GM23338 (cell line): ENCODE measurements at regions not wholly inside any gene's neighbourhood (a gene's known extent, or its start where the extent isn't known, plus 50 kb on each side); places are given as distances from the start of the nearest gene placed in this dataset.

Experiments
- ATAC-seq: fragments of 200-7000 bp; cut with Tn5 transposase; 3 replicates; pipeline ENCODE4 v1.9.1; 2020
- DNase-seq: peaks from one replicate; pipeline ENCODE4 v3.0.0-alpha.2; 2015; ENCODE audit warnings: low spot score
- H2AFZ ChIP-seq: fragments of 200-600 bp; sonication (generic); 2 replicates; pipeline ENCODE4 v1.8.0; 2016; ENCODE audit warnings: antibody characterized with exemption, mild to moderate bottlenecking, moderate library complexity
- H3F3A ChIP-seq: fragments of 200-600 bp; sonication (generic); replicated peaks from 2 replicates; pipeline ENCODE4 v1.8.0; 2017; ENCODE audit warnings: antibody characterized with exemption, mixed run types, low read depth
- H3K27ac ChIP-seq: fragments of 200-600 bp; sonication (generic); 2 replicates; pipeline ENCODE4 v1.6.1; 2016; ENCODE audit warnings: low read depth
- H3K27me3 ChIP-seq: fragments of 200-600 bp; sonication (generic); 2 replicates; pipeline ENCODE4 v1.8.0; 2016; ENCODE audit warnings: mild to moderate bottlenecking, mixed run types, moderate library complexity; ENCODE audit not compliant: insufficient read depth
- H3K36me3 ChIP-seq: fragments of 200-600 bp; sonication (generic); 2 replicates; pipeline ENCODE4 v1.8.0; 2016; ENCODE audit warnings: mild to moderate bottlenecking; ENCODE audit not compliant: insufficient read depth
- H3K4me1 ChIP-seq: fragments of 200-600 bp; sonication (generic); 2 replicates; pipeline ENCODE4 v1.8.0; 2016; ENCODE audit warnings: mild to moderate bottlenecking, moderate library complexity; ENCODE audit not compliant: insufficient read depth
- H3K4me2 ChIP-seq: fragments of 200-600 bp; sonication (generic); 2 replicates; pipeline ENCODE4 v1.7.1; 2017; ENCODE audit warnings: mixed run types
- H3K4me3 ChIP-seq: fragments of 200-600 bp; sonication (generic); 2 replicates; pipeline ENCODE4 v1.6.1; 2016; ENCODE audit warnings: mixed run types
- H3K79me2 ChIP-seq: fragments of 200-600 bp; sonication (generic); replicated peaks from 2 replicates; pipeline ENCODE4 v1.8.0; 2017; ENCODE audit warnings: mild to moderate bottlenecking; ENCODE audit not compliant: insufficient read depth
- H3K9me2 ChIP-seq: fragments of 200-600 bp; sonication (generic); 2 replicates; pipeline ENCODE4 v1.8.0; 2017; ENCODE audit not compliant: insufficient read depth
- H4K20me1 ChIP-seq: fragments of 200-600 bp; sonication (generic); replicated peaks from 2 replicates; pipeline ENCODE4 v1.8.0; 2017; ENCODE audit warnings: mild to moderate bottlenecking; ENCODE audit not compliant: insufficient read depth
- H3K27ac Mint-ChIP-seq: 2 replicates; pipeline ENCODE4 v1.8.0; 2020; ENCODE audit warnings: inconsistent platforms, mild to moderate bottlenecking, moderate library complexity, mixed read lengths
- H3K27me3 Mint-ChIP-seq: 3 replicates; pipeline ENCODE4 v1.8.0; 2022; ENCODE audit warnings: low read depth, mild to moderate bottlenecking, moderate library complexity, mixed read lengths, inconsistent platforms; ENCODE audit not compliant: insufficient read depth, poor library complexity
- H3K36me3 Mint-ChIP-seq: 3 replicates; pipeline ENCODE4 v1.8.0; 2021; ENCODE audit warnings: low read depth, mild to moderate bottlenecking, inconsistent platforms, moderate library complexity, mixed read lengths
- H3K4me1 Mint-ChIP-seq: 3 replicates; pipeline ENCODE4 v1.8.0; 2020; ENCODE audit warnings: mild to moderate bottlenecking, inconsistent platforms, mixed read lengths
- H3K4me3 Mint-ChIP-seq: 3 replicates; pipeline ENCODE4 v1.8.0; 2021; ENCODE audit warnings: moderate library complexity, mild to moderate bottlenecking, inconsistent platforms, mixed read lengths
- H3K9me3 Mint-ChIP-seq: 3 replicates; pipeline ENCODE4 v1.8.0; 2020; ENCODE audit warnings: moderate library complexity, mild to moderate bottlenecking, inconsistent platforms, mixed read lengths
- CREB1 ChIP-seq: fragments of 250-450 bp; sonication (Bioruptor Pico); IDR thresholded peaks from 2 replicates; pipeline ENCODE4 v1.5.0; 2020; ENCODE audit warnings: low read depth, mild to moderate bottlenecking, moderate library complexity
- EZH2 ChIP-seq: fragments of 200-600 bp; sonication (generic); IDR thresholded peaks from one replicate; pipeline ENCODE4 v1.8.0; 2017; ENCODE audit warnings: antibody characterized with exemption, mild to moderate bottlenecking, low read depth; ENCODE audit not compliant: unreplicated experiment
- EZH2phosphoT487 ChIP-seq: fragments of 200-600 bp; sonication (generic); IDR thresholded peaks from one replicate; pipeline ENCODE4 v1.8.1; 2018; ENCODE audit warnings: antibody characterized with exemption; ENCODE audit not compliant: unreplicated experiment
- JUNB ChIP-seq: IDR thresholded peaks from one replicate; pipeline ENCODE4 v1.6.1; 2016; ENCODE audit warnings: antibody characterized with exemption; ENCODE audit not compliant: unreplicated experiment
- NANOG ChIP-seq: IDR thresholded peaks from 2 replicates; pipeline ENCODE4 v1.6.1; 2016; ENCODE audit warnings: antibody characterized with exemption, borderline replicate concordance
- POLR2AphosphoS5 ChIP-seq: IDR thresholded peaks from 2 replicates; pipeline ENCODE4 v1.6.1; 2016; ENCODE audit warnings: antibody characterized with exemption, low read depth
- STAT1 ChIP-seq: IDR thresholded peaks from one replicate; pipeline ENCODE4 v1.6.1; 2016; ENCODE audit warnings: antibody characterized with exemption; ENCODE audit not compliant: unreplicated experiment
- ZNF114 ChIP-seq: fragments of 250-450 bp; sonication (Bioruptor Pico); IDR thresholded peaks from 2 replicates; pipeline ENCODE4 v1.5.0; 2020; ENCODE audit warnings: mild to moderate bottlenecking, moderate library complexity
- ZNF331 ChIP-seq: fragments of 250-450 bp; sonication (Bioruptor Pico); IDR thresholded peaks from 2 replicates; pipeline ENCODE4 v1.5.0; 2020; ENCODE audit warnings: low read depth, mild to moderate bottlenecking, moderate library complexity
- TF ChIP-seq, protein P1 (sequence below): IDR thresholded peaks from 2 replicates; pipeline ENCODE4 v1.6.1; 2016; ENCODE audit warnings: antibody characterized with exemption
- TF ChIP-seq, protein P2 (sequence below): fragments of 250-450 bp; sonication (Bioruptor Pico); IDR thresholded peaks from 2 replicates; pipeline ENCODE4 v1.5.0; 2020; ENCODE audit warnings: mild to moderate bottlenecking, moderate library complexity
- TF ChIP-seq, protein P3 (sequence below), 2 experiments: fragments of 200-600 bp in 1 of 2; sonication (generic) in 1 of 2; conservative IDR thresholded peaks; 2 replicates each; pipeline versions ENCODE4 v1.5.1 to v1.6.1; 2016 to 2017; ENCODE audit warnings: antibody characterized with exemption in 2 of 2, low read depth in 2 of 2, mild to moderate bottlenecking in 2 of 2, moderate library complexity in 1 of 2
- TF ChIP-seq, protein P4 (sequence below): IDR thresholded peaks from one replicate; pipeline ENCODE4 v1.6.1; 2018; ENCODE audit warnings: antibody characterized with exemption; ENCODE audit not compliant: unreplicated experiment

DNA sequence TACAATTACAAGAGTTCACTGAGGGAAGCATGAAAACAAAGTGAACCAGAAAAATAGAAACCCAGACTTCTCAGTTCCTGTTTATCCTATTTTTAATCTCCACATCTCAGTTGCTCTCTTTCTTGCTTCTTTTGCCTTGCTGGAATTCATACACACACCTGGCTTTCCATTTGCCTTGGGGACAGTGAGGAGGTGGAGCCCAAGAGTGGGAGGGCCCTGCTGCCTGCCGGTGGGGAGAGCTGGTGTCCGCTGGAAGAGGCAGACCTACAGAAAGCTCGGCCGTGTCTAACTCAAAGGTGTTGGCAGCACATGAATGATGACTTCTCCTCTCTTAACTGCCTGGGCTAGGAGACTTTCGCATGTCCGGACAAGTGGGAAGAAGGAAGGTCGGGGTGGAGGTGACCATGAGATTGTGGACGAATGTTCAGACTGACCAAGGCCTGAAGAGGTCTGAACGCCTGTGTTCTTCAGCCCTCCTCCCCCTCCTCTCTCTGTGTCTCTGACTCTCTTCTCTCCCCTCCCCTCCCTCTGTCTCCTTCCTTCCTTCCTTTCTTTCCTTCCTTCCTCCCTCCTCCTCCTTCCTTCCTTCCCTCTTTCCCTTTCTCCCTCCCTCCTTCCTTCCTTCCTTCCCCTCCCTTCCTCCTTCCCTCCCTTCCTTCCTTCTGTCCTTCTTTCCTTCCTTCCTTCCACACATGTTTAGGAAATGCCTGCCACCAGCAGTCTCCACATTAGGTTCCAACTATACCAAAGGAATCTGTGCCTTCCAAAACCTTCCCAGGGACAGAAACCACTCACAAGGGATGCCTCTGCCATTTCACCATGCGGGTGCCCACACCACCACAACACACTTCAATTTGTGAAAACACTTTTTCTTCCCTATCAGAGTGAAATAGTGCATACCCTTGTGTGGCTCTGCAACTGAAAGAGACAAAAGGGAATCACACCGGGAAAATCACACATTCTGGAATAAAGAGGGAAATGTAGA lies 157.3 kb upstream of the RUNX1 start:
- Mint-ChIP-seq H3K36me3 (no peaks in the 10 kb centered on the region), H3K4me3 (no peak overlapping the region), H3K4me1 (peaks cover 18% of the 10 kb centered on the region; the same call in 2 of the 3 replicates), H3K27ac (no peak overlapping the region), H3K27me3 (no peaks in the 10 kb centered on the region), H3K9me3 (peaks cover 4% of the 10 kb centered on the region; the same call in 2 of the 3 replicates)
- Histone ChIP-seq H3K4me1 (no peaks in the 10 kb centered on the region), H3K27me3 (no peaks in the 10 kb centered on the region), H3F3A (no peaks in the 10 kb centered on the region), H3K79me2 (no peaks in the 10 kb centered on the region), H3K4me3 (no peak overlapping the region), H3K4me2 (no peak overlapping the region), H3K9me2 (no peaks in the 10 kb centered on the region), H3K27ac (no peak overlapping the region), H2AFZ (peak overlapping the region; percentile 66), H4K20me1 (no peaks in the 10 kb centered on the region), H3K36me3 (no peaks in the 10 kb centered on the region)
- TF ChIP-seq, protein P1, sequence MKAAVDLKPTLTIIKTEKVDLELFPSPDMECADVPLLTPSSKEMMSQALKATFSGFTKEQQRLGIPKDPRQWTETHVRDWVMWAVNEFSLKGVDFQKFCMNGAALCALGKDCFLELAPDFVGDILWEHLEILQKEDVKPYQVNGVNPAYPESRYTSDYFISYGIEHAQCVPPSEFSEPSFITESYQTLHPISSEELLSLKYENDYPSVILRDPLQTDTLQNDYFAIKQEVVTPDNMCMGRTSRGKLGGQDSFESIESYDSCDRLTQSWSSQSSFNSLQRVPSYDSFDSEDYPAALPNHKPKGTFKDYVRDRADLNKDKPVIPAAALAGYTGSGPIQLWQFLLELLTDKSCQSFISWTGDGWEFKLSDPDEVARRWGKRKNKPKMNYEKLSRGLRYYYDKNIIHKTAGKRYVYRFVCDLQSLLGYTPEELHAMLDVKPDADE = no peak
- TF ChIP-seq, protein P2, sequence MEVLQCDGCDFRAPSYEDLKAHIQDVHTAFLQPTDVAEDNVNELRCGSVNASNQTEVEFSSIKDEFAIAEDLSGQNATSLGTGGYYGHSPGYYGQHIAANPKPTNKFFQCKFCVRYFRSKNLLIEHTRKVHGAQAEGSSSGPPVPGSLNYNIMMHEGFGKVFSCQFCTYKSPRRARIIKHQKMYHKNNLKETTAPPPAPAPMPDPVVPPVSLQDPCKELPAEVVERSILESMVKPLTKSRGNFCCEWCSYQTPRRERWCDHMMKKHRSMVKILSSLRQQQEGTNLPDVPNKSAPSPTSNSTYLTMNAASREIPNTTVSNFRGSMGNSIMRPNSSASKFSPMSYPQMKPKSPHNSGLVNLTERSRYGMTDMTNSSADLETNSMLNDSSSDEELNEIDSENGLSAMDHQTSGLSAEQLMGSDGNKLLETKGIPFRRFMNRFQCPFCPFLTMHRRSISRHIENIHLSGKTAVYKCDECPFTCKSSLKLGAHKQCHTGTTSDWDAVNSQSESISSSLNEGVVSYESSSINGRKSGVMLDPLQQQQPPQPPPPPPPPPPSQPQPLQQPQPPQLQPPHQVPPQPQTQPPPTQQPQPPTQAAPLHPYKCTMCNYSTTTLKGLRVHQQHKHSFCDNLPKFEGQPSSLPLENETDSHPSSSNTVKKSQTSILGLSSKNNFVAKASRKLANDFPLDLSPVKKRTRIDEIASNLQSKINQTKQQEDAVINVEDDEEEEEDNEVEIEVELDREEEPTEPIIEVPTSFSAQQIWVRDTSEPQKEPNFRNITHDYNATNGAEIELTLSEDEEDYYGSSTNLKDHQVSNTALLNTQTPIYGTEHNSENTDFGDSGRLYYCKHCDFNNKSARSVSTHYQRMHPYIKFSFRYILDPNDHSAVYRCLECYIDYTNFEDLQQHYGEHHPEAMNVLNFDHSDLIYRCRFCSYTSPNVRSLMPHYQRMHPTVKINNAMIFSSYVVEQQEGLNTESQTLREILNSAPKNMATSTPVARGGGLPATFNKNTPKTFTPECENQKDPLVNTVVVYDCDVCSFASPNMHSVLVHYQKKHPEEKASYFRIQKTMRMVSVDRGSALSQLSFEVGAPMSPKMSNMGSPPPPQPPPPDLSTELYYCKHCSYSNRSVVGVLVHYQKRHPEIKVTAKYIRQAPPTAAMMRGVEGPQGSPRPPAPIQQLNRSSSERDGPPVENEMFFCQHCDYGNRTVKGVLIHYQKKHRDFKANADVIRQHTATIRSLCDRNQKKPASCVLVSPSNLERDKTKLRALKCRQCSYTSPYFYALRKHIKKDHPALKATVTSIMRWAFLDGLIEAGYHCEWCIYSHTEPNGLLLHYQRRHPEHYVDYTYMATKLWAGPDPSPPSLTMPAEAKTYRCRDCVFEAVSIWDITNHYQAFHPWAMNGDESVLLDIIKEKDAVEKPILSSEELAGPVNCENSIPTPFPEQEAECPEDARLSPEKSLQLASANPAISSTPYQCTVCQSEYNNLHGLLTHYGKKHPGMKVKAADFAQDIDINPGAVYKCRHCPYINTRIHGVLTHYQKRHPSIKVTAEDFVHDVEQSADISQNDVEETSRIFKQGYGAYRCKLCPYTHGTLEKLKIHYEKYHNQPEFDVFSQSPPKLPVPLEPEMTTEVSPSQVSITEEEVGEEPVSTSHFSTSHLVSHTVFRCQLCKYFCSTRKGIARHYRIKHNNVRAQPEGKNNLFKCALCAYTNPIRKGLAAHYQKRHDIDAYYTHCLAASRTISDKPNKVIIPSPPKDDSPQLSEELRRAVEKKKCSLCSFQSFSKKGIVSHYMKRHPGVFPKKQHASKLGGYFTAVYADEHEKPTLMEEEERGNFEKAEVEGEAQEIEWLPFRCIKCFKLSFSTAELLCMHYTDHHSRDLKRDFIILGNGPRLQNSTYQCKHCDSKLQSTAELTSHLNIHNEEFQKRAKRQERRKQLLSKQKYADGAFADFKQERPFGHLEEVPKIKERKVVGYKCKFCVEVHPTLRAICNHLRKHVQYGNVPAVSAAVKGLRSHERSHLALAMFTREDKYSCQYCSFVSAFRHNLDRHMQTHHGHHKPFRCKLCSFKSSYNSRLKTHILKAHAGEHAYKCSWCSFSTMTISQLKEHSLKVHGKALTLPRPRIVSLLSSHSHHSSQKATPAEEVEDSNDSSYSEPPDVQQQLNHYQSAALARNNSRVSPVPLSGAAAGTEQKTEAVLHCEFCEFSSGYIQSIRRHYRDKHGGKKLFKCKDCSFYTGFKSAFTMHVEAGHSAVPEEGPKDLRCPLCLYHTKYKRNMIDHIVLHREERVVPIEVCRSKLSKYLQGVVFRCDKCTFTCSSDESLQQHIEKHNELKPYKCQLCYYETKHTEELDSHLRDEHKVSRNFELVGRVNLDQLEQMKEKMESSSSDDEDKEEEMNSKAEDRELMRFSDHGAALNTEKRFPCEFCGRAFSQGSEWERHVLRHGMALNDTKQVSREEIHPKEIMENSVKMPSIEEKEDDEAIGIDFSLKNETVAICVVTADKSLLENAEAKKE = no peak
- TF ChIP-seq, protein P3, sequence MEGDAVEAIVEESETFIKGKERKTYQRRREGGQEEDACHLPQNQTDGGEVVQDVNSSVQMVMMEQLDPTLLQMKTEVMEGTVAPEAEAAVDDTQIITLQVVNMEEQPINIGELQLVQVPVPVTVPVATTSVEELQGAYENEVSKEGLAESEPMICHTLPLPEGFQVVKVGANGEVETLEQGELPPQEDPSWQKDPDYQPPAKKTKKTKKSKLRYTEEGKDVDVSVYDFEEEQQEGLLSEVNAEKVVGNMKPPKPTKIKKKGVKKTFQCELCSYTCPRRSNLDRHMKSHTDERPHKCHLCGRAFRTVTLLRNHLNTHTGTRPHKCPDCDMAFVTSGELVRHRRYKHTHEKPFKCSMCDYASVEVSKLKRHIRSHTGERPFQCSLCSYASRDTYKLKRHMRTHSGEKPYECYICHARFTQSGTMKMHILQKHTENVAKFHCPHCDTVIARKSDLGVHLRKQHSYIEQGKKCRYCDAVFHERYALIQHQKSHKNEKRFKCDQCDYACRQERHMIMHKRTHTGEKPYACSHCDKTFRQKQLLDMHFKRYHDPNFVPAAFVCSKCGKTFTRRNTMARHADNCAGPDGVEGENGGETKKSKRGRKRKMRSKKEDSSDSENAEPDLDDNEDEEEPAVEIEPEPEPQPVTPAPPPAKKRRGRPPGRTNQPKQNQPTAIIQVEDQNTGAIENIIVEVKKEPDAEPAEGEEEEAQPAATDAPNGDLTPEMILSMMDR (conservative IDR thresholded peaks at IDR 0.05; ENCODE audit: low read depth in 2 of 2) = no peak
- TF ChIP-seq ZNF331 = no peak
- no peak for TF ChIP-seq NANOG
- no peak for TF ChIP-seq STAT1
- no peak for TF ChIP-seq POLR2AphosphoS5
- no peak for TF ChIP-seq EZH2phosphoT487
- no peak for TF ChIP-seq CREB1 (CRISPR knock-in tag)
- TF ChIP-seq ZNF114 (CRISPR knock-in tag) = no peak
- TF ChIP-seq, protein P4, sequence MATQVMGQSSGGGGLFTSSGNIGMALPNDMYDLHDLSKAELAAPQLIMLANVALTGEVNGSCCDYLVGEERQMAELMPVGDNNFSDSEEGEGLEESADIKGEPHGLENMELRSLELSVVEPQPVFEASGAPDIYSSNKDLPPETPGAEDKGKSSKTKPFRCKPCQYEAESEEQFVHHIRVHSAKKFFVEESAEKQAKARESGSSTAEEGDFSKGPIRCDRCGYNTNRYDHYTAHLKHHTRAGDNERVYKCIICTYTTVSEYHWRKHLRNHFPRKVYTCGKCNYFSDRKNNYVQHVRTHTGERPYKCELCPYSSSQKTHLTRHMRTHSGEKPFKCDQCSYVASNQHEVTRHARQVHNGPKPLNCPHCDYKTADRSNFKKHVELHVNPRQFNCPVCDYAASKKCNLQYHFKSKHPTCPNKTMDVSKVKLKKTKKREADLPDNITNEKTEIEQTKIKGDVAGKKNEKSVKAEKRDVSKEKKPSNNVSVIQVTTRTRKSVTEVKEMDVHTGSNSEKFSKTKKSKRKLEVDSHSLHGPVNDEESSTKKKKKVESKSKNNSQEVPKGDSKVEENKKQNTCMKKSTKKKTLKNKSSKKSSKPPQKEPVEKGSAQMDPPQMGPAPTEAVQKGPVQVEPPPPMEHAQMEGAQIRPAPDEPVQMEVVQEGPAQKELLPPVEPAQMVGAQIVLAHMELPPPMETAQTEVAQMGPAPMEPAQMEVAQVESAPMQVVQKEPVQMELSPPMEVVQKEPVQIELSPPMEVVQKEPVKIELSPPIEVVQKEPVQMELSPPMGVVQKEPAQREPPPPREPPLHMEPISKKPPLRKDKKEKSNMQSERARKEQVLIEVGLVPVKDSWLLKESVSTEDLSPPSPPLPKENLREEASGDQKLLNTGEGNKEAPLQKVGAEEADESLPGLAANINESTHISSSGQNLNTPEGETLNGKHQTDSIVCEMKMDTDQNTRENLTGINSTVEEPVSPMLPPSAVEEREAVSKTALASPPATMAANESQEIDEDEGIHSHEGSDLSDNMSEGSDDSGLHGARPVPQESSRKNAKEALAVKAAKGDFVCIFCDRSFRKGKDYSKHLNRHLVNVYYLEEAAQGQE = no peak
- TF ChIP-seq EZH2 = no peak
- TF ChIP-seq JUNB = no peak
- ATAC-seq = peak; percentile 79
- DNase-seq = no peak
